CMK (cell line): ENCODE measurements at regions not wholly inside any gene's neighbourhood (a gene's known extent, or its start where the extent isn't known, plus 50 kb on each side); places are given as distances from the start of the nearest gene placed in this dataset.

ENCODE experiments used
- DNase-seq: peaks from one replicate; pipeline ENCODE4 v3.0.0-alpha.2; 2010; ENCODE audit warnings: low read depth

- DNase-seq, result no peak
These were observed 50.7 kb upstream of the SPATA12 start for GRCh38 chr3:57009802-57010201.

DNA sequence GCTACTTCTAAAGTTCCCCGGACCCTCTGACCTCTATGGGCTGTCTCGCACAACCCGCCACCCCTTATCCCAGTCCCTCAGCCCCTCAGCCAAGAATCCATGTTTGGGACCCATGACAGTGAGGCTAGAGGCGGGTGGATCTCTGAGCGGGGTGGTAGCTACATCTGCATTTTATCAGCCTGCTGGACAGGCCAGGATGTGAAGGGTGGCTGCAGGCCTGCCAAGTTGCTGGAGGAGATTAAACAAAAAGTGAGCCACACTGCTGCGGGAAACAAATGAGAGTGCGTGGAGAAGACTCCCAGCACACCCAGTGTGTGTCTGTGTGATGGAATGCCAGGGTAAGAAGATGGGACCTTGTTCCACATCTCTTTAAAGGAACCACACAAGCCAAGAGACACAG is 51.1 kb upstream of the SPATA12 start:
- DNase-seq, result no peak

DNA sequence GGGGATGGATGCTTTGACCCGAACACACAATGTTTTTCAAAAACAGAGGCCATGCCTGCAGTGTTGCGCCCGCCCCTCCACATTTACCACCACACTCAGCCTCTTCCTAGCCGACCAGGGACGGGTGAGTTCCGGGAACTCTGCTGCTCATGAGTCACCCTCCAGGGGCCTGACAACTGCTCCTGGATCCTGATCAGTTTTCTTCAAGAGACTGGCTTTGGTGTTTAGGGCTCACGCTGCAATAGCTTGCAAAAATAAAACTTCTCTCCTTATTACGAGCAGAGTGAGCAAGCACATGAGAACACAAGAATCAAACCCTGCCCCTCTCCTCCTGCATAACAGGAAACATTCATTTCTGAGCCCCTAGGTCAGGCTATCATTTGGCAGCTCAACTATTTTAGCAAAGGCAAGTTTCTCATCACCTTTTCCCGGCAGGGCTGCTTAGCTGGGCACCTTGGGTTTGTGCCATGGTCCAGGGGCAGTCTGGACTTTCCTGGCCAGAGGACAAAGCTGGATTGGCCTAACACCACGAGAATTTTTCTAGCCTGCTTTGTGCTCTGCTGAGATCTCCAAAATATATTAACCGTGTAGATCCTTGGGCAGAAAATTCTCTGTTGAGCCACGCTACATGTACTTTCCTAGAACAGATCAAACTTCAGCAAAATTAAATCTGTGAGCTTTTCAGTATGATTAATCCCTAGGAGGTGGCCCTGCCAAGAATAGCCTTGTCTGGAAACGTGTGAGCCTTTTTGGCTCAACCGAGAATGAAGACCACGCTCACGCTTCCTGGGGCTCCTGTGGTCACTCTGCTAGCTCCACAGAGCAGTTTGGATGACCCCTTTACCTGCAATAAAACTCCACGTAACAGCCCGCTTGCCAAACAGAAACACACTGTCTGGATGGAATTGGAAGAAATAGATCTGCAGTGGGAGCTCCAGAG is 52.7 kb upstream of the SPATA12 start:
- no peak for DNase-seq

DNA sequence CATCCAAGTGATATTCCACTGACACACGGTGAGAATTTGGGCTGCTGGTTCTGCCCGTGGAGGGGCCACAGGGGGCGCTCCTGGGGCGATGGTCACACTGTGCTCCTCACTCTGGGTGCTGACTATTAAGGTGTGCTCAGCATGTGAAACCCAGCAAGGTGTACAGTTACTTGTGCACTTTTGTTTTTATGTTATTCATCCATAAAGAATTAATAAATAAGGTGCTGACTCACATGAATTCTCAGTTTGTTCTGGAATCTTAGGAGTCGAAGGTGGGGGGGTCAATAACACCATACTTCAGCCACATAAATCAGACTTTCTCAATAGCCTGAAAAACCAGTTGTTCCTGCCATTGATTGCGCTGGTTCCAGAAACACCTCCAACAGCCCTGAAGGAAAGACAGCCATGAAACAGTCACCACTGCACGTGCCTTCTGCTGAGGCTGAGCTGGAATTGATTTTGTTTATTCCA is 53.5 kb upstream of the SPATA12 start:
- no peak for DNase-seq

- DNase-seq, result no peak
These were observed 54.2 kb upstream of the SPATA12 start for GRCh38 chr3:57006179-57006657.

DNA sequence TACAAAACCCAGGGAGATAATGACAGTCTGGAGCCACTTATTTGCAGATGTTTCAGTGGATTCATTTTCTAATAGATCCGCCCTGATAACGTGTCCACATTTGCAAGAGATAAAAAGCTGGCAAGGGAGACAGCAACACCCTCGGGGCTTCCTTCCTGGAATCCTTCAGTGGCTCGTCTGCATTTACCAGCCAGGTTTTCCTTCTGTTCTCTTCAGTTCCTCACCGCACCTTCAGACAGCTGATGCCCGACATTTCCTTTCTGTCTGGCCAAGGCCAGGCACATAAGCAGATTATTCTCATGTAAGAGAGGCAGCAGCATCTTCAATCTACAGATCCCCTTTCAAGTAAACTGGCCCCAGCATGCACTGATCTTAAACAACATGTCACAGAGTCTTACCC is 56.2 kb upstream of the SPATA12 start:
- DNase-seq, result no peak

GRCh38 chr3:57003676-57004075 is 56.8 kb upstream of the SPATA12 start:
- no peak for DNase-seq

DNA sequence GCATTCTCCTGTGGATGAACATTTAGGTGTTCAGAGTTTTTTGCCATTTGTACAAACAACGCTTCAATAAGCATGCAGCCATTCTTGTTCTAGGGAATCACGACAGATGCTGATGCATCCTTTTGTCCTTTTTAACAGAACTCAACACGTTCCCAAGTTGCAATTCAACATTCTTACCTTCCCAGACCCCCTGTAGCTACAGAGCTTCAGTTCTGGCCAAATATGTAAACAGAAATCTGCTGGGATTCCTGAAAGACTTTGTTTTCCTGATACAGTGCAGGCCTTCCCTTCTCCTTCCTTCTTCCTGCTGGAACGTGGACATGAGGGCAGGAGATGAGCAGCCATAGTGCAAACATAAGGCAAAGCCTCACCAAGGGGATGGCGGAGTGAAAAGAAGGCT is 59.1 kb upstream of the SPATA12 start:
- DNase-seq, result no peak

GRCh38 chr3:57000012-57000411 is 60.5 kb upstream of the SPATA12 start:
- DNase-seq, result no peak

GRCh38 chr3:56999547-56999946 is 60.9 kb upstream of the SPATA12 start:
- DNase-seq, result no peak

DNA sequence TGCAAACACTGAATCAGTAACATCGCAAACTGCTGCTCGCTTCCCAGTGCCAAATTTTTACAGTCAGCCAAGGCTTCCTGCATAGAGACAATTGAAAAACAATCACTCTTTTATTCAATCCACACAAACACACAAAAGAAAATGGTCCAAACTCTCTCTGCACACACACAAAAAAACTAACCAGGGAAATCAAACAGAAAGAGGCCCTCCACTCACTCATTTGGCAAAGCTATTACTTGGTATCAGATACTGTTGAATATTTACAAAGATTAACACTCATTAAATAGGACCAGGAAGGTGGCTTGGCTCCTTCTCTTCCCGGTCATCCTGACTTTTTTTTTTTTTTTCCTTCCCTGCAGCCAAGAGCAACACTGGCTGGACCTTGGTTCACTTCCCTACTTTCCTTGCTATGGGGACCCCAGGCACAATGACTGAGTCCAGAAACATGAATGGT is 62.4 kb upstream of the SPATA12 start:
- DNase-seq, result no peak

DNA sequence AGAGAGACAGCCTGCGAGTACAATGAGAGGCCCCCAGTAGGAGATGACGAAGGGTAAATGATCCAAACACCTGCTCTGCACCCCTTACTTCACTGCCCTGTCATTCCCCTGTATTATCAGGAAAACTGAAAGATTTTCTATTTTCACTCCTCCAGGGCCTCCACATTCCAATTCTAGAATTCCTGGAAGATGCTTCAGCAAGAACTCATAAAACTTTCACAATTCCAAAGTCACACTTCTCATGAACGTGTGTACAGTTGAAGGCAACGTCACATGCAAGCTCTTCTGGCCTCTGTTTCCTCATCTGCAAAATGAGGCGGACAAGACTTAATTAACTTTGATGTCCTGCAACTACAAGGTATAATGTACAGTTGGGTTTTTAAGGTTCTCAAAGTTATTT is 62.8 kb upstream of the SPATA12 start:
- no peak for DNase-seq

DNA sequence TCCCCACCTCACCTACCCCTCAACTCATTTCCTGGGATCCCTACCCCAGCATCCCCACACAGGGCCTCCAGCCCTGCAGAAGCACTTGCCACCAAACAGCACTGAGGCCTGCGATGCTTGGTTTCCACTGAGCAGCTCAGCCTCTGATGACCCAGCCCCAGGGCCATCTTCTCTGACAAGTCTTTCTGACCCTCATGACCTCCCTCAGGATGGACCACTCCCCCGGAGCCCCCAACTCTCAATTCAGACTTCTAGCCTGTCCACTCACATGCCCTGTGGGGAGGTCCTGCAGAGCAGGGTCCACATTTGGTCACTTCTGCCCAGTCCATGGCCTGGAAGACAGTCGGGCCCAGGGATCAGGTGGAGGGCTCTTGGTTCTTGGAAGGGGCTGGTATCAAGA is 63.4 kb upstream of the SPATA12 start:
- no peak for DNase-seq

- DNase-seq, result no peak
These were observed 66.1 kb upstream of the SPATA12 start for GRCh38 chr3:56994391-56994790.

DNA sequence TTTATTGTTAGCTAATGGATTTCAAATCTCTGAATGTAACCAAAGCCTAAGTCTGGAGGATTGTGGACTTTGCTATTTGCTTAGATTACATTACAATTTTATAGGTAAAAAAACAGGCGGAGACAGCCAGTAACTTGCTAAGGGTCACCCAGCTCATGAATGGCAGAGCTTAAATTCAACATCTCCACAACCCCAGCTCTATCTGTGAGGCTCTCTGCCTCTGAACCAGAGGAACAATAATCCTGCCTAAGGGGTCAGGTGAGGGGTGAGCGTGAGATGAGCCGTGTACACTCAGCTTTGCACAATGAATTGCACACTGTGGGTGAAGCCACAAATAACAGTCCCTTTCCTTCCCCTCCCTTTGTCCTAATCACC is 69.8 kb upstream of the SPATA12 start:
- no peak for DNase-seq

- no peak for DNase-seq
These were observed 70.4 kb upstream of the SPATA12 start for GRCh38 chr3:56989977-56990640.

DNA sequence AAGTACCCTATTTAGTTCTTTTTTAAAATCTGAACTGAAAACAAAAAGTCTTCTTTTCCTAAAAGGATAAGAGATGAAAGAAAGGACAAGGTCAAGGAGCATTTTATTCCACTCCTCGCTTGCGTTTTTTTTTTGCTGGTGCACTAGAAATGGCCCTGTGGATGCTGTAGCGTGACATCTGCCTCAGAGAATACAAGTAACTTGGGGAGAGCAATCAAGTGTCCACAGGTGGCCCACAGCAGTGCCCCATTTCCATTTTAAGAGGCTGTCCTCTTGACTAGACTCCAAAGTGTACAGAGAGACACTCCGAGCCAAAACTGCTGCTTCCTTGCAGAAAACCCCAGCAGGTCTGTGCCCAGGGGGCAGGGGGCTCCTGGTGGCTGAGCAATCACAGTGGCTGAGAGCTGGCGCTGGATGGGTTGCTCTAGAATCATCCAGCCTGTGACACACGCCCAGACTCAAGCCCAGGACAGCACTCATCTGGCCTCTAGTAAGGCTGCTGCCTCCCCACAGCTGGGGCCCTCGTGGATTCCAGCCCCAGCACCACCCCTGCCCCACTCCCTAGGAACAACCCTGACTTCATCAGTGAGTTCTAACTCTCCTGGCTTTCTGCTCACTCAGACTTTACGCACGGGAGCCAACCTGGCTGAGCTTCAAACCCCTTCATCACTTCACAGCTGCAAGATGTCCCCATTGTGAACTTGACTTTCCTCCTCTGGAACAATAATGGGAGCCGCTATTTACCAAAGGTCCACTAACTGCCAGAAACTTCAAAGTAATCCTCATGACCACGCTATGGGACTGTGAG is 71.1 kb upstream of the SPATA12 start:
- DNase-seq, result no peak

- peak; percentile 42 for DNase-seq
These were observed 71.9 kb upstream of the SPATA12 start for GRCh38 chr3:56988458-56989168.

DNA sequence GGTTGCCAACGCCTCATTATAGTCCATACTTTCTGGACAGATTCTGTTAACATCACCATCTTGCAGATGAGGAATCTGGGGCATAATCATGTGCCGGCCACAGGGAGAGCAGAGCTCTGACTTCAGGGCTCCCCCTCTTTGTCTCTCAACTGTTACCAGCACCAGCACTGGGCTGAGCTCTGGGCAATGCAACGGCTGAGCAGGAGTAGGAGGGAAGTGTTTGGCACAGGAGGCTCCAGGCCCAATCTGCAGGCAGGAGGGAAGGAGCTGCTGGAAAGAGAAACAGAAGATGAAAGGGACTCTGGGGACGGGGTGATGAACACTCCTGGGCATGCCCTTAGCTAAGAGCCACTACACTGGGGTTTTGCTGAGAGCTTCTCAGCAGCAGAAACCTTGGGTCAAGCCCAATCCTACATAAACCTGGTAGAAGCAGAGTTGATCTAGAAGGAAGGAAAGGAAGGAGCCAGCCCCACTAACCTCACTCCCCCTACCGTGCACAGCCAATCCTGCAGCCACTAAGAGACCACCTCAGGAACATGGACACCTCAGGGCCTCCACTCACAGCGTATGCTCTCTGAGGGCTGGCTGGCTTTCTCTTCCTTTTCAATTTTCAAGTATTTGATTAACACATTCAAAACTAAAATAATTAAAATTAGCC is 73.1 kb upstream of the SPATA12 start:
- no peak for DNase-seq

DNA sequence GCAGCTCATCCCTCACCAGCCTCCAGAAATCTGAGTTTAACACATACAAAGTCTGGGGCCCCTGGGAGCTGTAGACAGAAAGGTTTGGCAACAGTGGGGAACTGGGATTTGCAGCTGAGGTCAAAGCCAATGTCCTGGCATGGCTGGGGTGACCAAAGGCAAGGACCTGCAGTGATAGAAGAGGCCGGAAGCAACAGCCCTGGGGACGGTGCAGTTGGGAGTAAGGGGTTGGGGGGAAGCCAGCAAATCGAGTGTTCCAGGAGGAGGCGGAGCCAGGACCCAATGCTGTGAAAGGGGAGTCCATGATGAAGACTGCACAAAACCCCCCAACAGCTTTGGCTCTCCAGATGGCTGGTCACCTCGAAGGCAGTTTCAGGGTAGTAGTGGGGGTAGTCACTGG is 74.1 kb upstream of the SPATA12 start:
- DNase-seq, result no peak

- DNase-seq, result no peak
These were observed 74.6 kb upstream of the SPATA12 start for GRCh38 chr3:56985878-56986277.
